ENCODE measurements at regions not wholly inside any gene's neighbourhood (a gene's known extent, or its start where the extent isn't known, plus 50 kb on each side); places are given as distances from the start of the nearest gene placed in this dataset.

- no peak for DNase-seq (ENCODE audit: low read depth)
Observed at GRCh38 chr5:5046680-5047502, 93.2 kb upstream of the ADAMTS16 start.

- DNase-seq (ENCODE audit: low read depth), result peak; percentile 54
Observed at GRCh38 chr5:5050801-5051200, 89.3 kb upstream of the ADAMTS16 start.

- DNase-seq (ENCODE audit: low read depth), result no peak
Observed at GRCh38 chr5:5055712-5056111, 84.4 kb upstream of the ADAMTS16 start.

- no peak for DNase-seq (ENCODE audit: low read depth)
Observed at GRCh38 chr5:5061836-5062235, 78.3 kb upstream of the ADAMTS16 start.

- DNase-seq (ENCODE audit: low read depth), result peak; percentile 81
Observed at GRCh38 chr5:5062525-5063302, 77.4 kb upstream of the ADAMTS16 start.

- DNase-seq (ENCODE audit: low read depth), result peak; percentile 86
Observed at GRCh38 chr5:5063533-5063953, 76.6 kb upstream of the ADAMTS16 start.

GRCh38 chr5:5065472-5065871, 74.7 kb upstream of the ADAMTS16 start:
- DNase-seq (ENCODE audit: low read depth), result no peak

- DNase-seq (ENCODE audit: low read depth), result peak; percentile 75
Observed at GRCh38 chr5:5066276-5067186, 73.6 kb upstream of the ADAMTS16 start.

- DNase-seq (ENCODE audit: low read depth), result no peak
Observed at GRCh38 chr5:5069851-5070250, 70.3 kb upstream of the ADAMTS16 start.

GRCh38 chr5:5071554-5071953, 68.6 kb upstream of the ADAMTS16 start:
- no peak for DNase-seq (ENCODE audit: low read depth)

GRCh38 chr5:5077236-5077635, 62.9 kb upstream of the ADAMTS16 start:
- no peak for DNase-seq (ENCODE audit: low read depth)

GRCh38 chr5:5078009-5078897, 61.9 kb upstream of the ADAMTS16 start:
- peak; percentile 96 for DNase-seq (ENCODE audit: low read depth)

- peak; percentile 63 for DNase-seq (ENCODE audit: low read depth)
Observed at GRCh38 chr5:5079876-5080275, 60.3 kb upstream of the ADAMTS16 start.

GRCh38 chr5:5080790-5081189, 59.3 kb upstream of the ADAMTS16 start:
- peak; percentile 86 for DNase-seq (ENCODE audit: low read depth)

GRCh38 chr5:5085381-5085780, 54.7 kb upstream of the ADAMTS16 start:
- no peak for DNase-seq (ENCODE audit: low read depth)

- peak; percentile 80 for DNase-seq (ENCODE audit: low read depth)
Observed at GRCh38 chr5:5089895-5090649, 50.1 kb upstream of the ADAMTS16 start.
